IMR-90 (cell line): ENCODE measurements at regions not wholly inside any gene's neighbourhood (a gene's known extent, or its start where the extent isn't known, plus 50 kb on each side); places are given as distances from the start of the nearest gene placed in this dataset.

ENCODE experiments used
- ATAC-seq: fragments of 200-7000 bp; cut with Tn5 transposase; 2 replicates; pipeline ENCODE4 v1.9.1; 2020; ENCODE audit warnings: low read depth, mild to moderate bottlenecking, moderate library complexity
- BruUV-seq: library from RNA; stranded (reverse); fragments of 400-500 nt; replicated peaks from 2 replicates; lab custom pipeline; 2021; lab: Mats Ljungman, UMichigan
- CTCF ChIA-PET: fragments of 300-600 bp; formaldehyde crosslinking; extraction: SDS; loops from one replicate; lab custom pipeline; 2021; ENCODE audit warnings: antibody characterized with exemption; lab: Yijun Ruan, JAX
- POLR2A ChIA-PET: fragments of 300-600 bp; sonication (Branson Sonifier 250); formaldehyde crosslinking; loops from one replicate; lab custom pipeline; 2022; ENCODE audit warnings: antibody characterized with exemption; ENCODE audit not compliant: unreplicated experiment; lab: Charles Lee
- DNase-seq: peaks from one replicate; pipeline ENCODE4 v3.0.0; 2013
- H2AFZ ChIP-seq: replicated peaks from 2 replicates; pipeline ENCODE3; 2013; ENCODE audit warnings: low read length, mild to moderate bottlenecking; ENCODE audit not compliant: poor library complexity
- H2AK5ac ChIP-seq: 2 replicates; pipeline ENCODE4 v1.6.1; 2013; ENCODE audit warnings: low read depth, low read length, inconsistent platforms
- H2AK9ac ChIP-seq: replicated peaks from 2 replicates; pipeline ENCODE3; 2013; ENCODE audit warnings: mild to moderate bottlenecking, low read depth, low read length, moderate library complexity; ENCODE audit not compliant: poor library complexity
- H2BK120ac ChIP-seq: 2 replicates; pipeline ENCODE4 v1.6.1; 2013; ENCODE audit warnings: low read depth, low read length, inconsistent platforms
- H2BK15ac ChIP-seq: 3 replicates; pipeline ENCODE4 v1.6.1; 2013; ENCODE audit warnings: low read depth, low read length, inconsistent platforms
- H2BK20ac ChIP-seq: 2 replicates; pipeline ENCODE4 v1.6.1; 2013; ENCODE audit warnings: low read depth, mild to moderate bottlenecking, inconsistent platforms, low read length, moderate library complexity
- H2BK5ac ChIP-seq: 2 replicates; pipeline ENCODE4 v1.6.1; 2013; ENCODE audit warnings: mild to moderate bottlenecking, low read depth, low read length, inconsistent platforms; ENCODE audit not compliant: poor library complexity, severe bottlenecking
- H3K14ac ChIP-seq: replicated peaks from 2 replicates; pipeline ENCODE4 v1.6.1; 2013; ENCODE audit warnings: low read depth, low read length, inconsistent platforms
- H3K18ac ChIP-seq: 2 replicates; pipeline ENCODE4 v1.6.1; 2013; ENCODE audit warnings: low read depth, low read length, control low read depth
- H3K23ac ChIP-seq: 2 replicates; pipeline ENCODE4 v1.6.1; 2013; ENCODE audit warnings: low read depth, low read length, inconsistent platforms
- H3K27ac ChIP-seq: 2 replicates; pipeline ENCODE4 v1.5.1; 2013; ENCODE audit warnings: mild to moderate bottlenecking, control low read depth, low read length; ENCODE audit not compliant: insufficient read depth
- H3K27me3 ChIP-seq: 2 replicates; pipeline ENCODE4 v1.6.1; 2013; ENCODE audit warnings: low read length; ENCODE audit not compliant: control insufficient read depth, insufficient read depth
- H3K36me3 ChIP-seq: 2 replicates; pipeline ENCODE4 v1.6.1; 2013; ENCODE audit warnings: low read length, mixed read lengths; ENCODE audit not compliant: control insufficient read depth, insufficient read depth
- H3K4ac ChIP-seq: 2 replicates; pipeline ENCODE4 v1.6.1; 2013; ENCODE audit warnings: low read depth, low read length, inconsistent platforms
- H3K4me1 ChIP-seq: 2 replicates; pipeline ENCODE4 v1.6.1; 2013; ENCODE audit warnings: low read length, mixed read lengths; ENCODE audit not compliant: control insufficient read depth, insufficient read depth
- H3K4me2 ChIP-seq: 2 replicates; pipeline ENCODE4 v1.6.1; 2013; ENCODE audit warnings: low read depth, mild to moderate bottlenecking, control low read depth, low read length, moderate library complexity
- H3K4me3 ChIP-seq: 2 replicates; pipeline ENCODE4 v1.5.1; 2013; ENCODE audit warnings: low read depth, mild to moderate bottlenecking, control low read depth, low read length, moderate library complexity; ENCODE audit not compliant: insufficient read depth
- H3K56ac ChIP-seq: 2 replicates; pipeline ENCODE4 v1.6.1; 2013; ENCODE audit warnings: low read length, inconsistent platforms; ENCODE audit not compliant: insufficient read depth; ENCODE audit errors: extremely low read depth
- H3K79me1 ChIP-seq, 2 experiments: 2 replicates each; pipeline ENCODE4 v1.6.1; 2013; ENCODE audit warnings: low read length in 2 of 2, inconsistent platforms in 1 of 2, low read depth in 1 of 2
- H3K9ac ChIP-seq: 2 replicates; pipeline ENCODE4 v1.6.1; 2013; ENCODE audit warnings: low read depth, low read length, control low read depth
- H3K9me1 ChIP-seq: 2 replicates; pipeline ENCODE4 v1.6.1; 2013; ENCODE audit warnings: low read length, inconsistent platforms; ENCODE audit not compliant: insufficient read depth
- H3K9me3 ChIP-seq: 2 replicates; pipeline ENCODE4 v1.6.1; 2013; ENCODE audit warnings: low read length; ENCODE audit not compliant: control insufficient read depth, insufficient read depth
- H4K20me1 ChIP-seq: 2 replicates; pipeline ENCODE4 v1.6.1; 2013; ENCODE audit warnings: low read length, inconsistent platforms; ENCODE audit not compliant: insufficient read depth
- H4K5ac ChIP-seq: 2 replicates; pipeline ENCODE4 v1.6.1; 2013; ENCODE audit warnings: mild to moderate bottlenecking, low read depth, low read length, control low read depth
- H4K8ac ChIP-seq, 2 experiments: 2 replicates each; pipeline ENCODE4 v1.6.1; 2013; ENCODE audit warnings: low read depth in 2 of 2, low read length in 2 of 2, control low read depth in 1 of 2, inconsistent platforms in 1 of 2
- H4K91ac ChIP-seq: 2 replicates; pipeline ENCODE4 v1.6.1; 2013; ENCODE audit warnings: low read depth, low read length, inconsistent platforms; ENCODE audit not compliant: insufficient read depth
- BHLHE40 ChIP-seq: fragments of 150-350 bp; IDR thresholded peaks from 2 replicates; pipeline ENCODE4 v1.6.1; 2016; ENCODE audit warnings: mild to moderate bottlenecking, low read depth, low read length
- CEBPB ChIP-seq: IDR thresholded peaks from 2 replicates; pipeline ENCODE4 v1.6.1; 2012; ENCODE audit warnings: low read depth, low read length, improper control_type of control experiment
- CHD1 ChIP-seq: IDR thresholded peaks from 2 replicates; pipeline ENCODE4 v1.6.1; 2012; ENCODE audit warnings: low read depth, low read length, improper control_type of control experiment
- FOS ChIP-seq: fragments of 150-350 bp; IDR thresholded peaks from 2 replicates; pipeline ENCODE4 v1.6.1; 2016; ENCODE audit warnings: low read depth, low read length
- MAFK ChIP-seq: IDR thresholded peaks from 2 replicates; pipeline ENCODE4 v1.6.1; 2012; ENCODE audit warnings: low read depth, low read length, improper control_type of control experiment
- MAZ ChIP-seq: IDR thresholded peaks from 2 replicates; pipeline ENCODE4 v1.6.1; 2012; ENCODE audit warnings: low read depth, mild to moderate bottlenecking, low read length, improper control_type of control experiment, moderate library complexity, borderline replicate concordance
- MXI1 ChIP-seq: IDR thresholded peaks from 2 replicates; pipeline ENCODE4 v1.6.1; 2012; ENCODE audit warnings: low read depth, mild to moderate bottlenecking, low read length, moderate library complexity, borderline replicate concordance
- NFE2L2 ChIP-seq: fragments of 150-350 bp; IDR thresholded peaks from 2 replicates; pipeline ENCODE4 v1.6.1; 2016; ENCODE audit warnings: low read depth, mild to moderate bottlenecking, low read length
- POLR2A ChIP-seq: IDR thresholded peaks from 2 replicates; pipeline ENCODE4 v1.6.1; 2012; ENCODE audit warnings: mild to moderate bottlenecking, low read depth, low read length
- RAD21 ChIP-seq: IDR thresholded peaks from 2 replicates; pipeline ENCODE4 v1.6.1; 2012; ENCODE audit warnings: low read length, improper control_type of control experiment
- RCOR1 ChIP-seq: IDR thresholded peaks from 2 replicates; pipeline ENCODE4 v1.6.1; 2012; ENCODE audit warnings: mild to moderate bottlenecking, low read length, improper control_type of control experiment; ENCODE audit not compliant: insufficient replicate concordance
- RFX5 ChIP-seq: IDR thresholded peaks from 2 replicates; pipeline ENCODE4 v1.8.0; 2012; ENCODE audit warnings: low read depth, mild to moderate bottlenecking, low read length, moderate library complexity
- SMC3 ChIP-seq: fragments of 150-350 bp; IDR thresholded peaks from 2 replicates; pipeline ENCODE4 v1.6.1; 2016; ENCODE audit warnings: low read depth, mild to moderate bottlenecking, antibody characterized with exemption, low read length, moderate library complexity
- WGBS, 2 experiments: methylation state at CpG; one replicate each; pipeline versions ENCODE4 v1.1.5 to v1.1.7; 2013; ENCODE audit warnings: missing lambda C conversion rate in 2 of 2; ENCODE audit not compliant: insufficient read length in 1 of 2; ENCODE audit errors: extremely low coverage in 2 of 2; 5-methylcytosine and 5-hydroxymethylcytosine counted together
- dilution Hi-C: fragments of 300-500 bp; cut with HindIII; formaldehyde crosslinking; loops from one replicate; pipeline ENCODE4 v1.14.3; 2018; ENCODE audit warnings: low sequenced_read_pairs; ENCODE audit not compliant: unreplicated experiment
- in situ Hi-C: fragments of 300-500 bp; cut with MboI; formaldehyde crosslinking; loops from 3 replicates; pipeline ENCODE4 v1.14.3; 2019; ENCODE audit warnings: low sequenced_read_pairs, inconsistent platforms, mixed read lengths
- intact Hi-C: fragments of 100-400 bp; cut with micrococcal nuclease; formaldehyde crosslinking; loops from 2 replicates; pipeline ENCODE4 v1.10.0; 2022
- TF ChIP-seq, protein P1 (sequence below): fragments of 150-350 bp; IDR thresholded peaks from 2 replicates; pipeline ENCODE4 v1.6.1; 2017; ENCODE audit warnings: mild to moderate bottlenecking, antibody characterized with exemption, low read length, low read depth
- TF ChIP-seq, protein P2 (sequence below): conservative IDR thresholded peaks from 2 replicates; pipeline ENCODE4 v1.5.1; 2012; ENCODE audit warnings: mild to moderate bottlenecking, low read depth, low read length, improper control_type of control experiment
- TF ChIP-seq, protein P3 (sequence below): fragments of 150-350 bp; IDR thresholded peaks from 2 replicates; pipeline ENCODE4 v1.6.1; 2016; ENCODE audit warnings: low read depth, mild to moderate bottlenecking, low read length, moderate library complexity, borderline replicate concordance

DNA sequence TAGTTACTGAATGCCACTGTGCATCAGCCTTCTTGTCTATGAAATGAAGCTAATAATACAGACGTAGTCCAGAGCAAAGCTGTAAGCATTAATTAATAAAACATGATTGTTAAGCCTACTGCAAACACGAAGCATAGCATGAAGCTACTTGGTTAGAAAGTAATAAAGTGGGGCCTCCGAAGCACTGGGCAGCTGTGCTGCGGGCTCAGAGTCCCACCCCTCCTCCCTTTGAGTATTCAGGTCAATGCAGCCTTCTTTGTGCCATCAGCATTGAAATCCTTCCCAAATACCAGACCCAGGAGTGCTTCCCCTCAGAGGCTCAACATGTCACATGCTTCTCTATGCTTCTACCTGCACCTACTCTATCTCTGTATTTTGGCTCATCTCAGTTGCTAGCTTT lies 1112.6 kb downstream of the IGSF11 start:
- H2AK5ac ChIP-seq: no peak overlapping the region
- CTCF ChIA-PET: no interaction called here
- no peak overlapping the region for H3K4me3 ChIP-seq
- no peak overlapping the region for H3K56ac ChIP-seq
- H3K36me3 ChIP-seq: 0 out of 2 replicates have a peak, but pooled peaks cover 2% of the 10 kb centered on the region
- H2BK120ac ChIP-seq: no peak overlapping the region
- H3K27me3 ChIP-seq: no peaks in the 10 kb centered on the region
- no CpG with 5 or more reads among the region's 4 CpGs for WGBS, 2 experiments
- no peak for DNase-seq
- dilution Hi-C loops (no loop called here), in situ Hi-C loops (no loop called here), intact Hi-C loops (no loop called here)
- no peak overlapping the region for H4K8ac ChIP-seq
- no peak overlapping the region for H2AFZ ChIP-seq
- H4K5ac ChIP-seq: no peak overlapping the region
- no peak for TF ChIP-seq CEBPB
- TF ChIP-seq, protein P1, sequence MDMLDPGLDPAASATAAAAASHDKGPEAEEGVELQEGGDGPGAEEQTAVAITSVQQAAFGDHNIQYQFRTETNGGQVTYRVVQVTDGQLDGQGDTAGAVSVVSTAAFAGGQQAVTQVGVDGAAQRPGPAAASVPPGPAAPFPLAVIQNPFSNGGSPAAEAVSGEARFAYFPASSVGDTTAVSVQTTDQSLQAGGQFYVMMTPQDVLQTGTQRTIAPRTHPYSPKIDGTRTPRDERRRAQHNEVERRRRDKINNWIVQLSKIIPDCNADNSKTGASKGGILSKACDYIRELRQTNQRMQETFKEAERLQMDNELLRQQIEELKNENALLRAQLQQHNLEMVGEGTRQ: no peak
- TF ChIP-seq FOS: no peak
- TF ChIP-seq MXI1: no peak
- TF ChIP-seq SMC3: no peak
- no peak for TF ChIP-seq RFX5
- TF ChIP-seq, protein P2, sequence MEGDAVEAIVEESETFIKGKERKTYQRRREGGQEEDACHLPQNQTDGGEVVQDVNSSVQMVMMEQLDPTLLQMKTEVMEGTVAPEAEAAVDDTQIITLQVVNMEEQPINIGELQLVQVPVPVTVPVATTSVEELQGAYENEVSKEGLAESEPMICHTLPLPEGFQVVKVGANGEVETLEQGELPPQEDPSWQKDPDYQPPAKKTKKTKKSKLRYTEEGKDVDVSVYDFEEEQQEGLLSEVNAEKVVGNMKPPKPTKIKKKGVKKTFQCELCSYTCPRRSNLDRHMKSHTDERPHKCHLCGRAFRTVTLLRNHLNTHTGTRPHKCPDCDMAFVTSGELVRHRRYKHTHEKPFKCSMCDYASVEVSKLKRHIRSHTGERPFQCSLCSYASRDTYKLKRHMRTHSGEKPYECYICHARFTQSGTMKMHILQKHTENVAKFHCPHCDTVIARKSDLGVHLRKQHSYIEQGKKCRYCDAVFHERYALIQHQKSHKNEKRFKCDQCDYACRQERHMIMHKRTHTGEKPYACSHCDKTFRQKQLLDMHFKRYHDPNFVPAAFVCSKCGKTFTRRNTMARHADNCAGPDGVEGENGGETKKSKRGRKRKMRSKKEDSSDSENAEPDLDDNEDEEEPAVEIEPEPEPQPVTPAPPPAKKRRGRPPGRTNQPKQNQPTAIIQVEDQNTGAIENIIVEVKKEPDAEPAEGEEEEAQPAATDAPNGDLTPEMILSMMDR: no peak
- TF ChIP-seq, protein P3, sequence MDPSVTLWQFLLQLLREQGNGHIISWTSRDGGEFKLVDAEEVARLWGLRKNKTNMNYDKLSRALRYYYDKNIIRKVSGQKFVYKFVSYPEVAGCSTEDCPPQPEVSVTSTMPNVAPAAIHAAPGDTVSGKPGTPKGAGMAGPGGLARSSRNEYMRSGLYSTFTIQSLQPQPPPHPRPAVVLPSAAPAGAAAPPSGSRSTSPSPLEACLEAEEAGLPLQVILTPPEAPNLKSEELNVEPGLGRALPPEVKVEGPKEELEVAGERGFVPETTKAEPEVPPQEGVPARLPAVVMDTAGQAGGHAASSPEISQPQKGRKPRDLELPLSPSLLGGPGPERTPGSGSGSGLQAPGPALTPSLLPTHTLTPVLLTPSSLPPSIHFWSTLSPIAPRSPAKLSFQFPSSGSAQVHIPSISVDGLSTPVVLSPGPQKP: no peak
- TF ChIP-seq CHD1: no peak
- no peak for TF ChIP-seq MAZ
- TF ChIP-seq POLR2A: no peak
- TF ChIP-seq BHLHE40: no peak
- TF ChIP-seq RCOR1: no peak
- TF ChIP-seq RAD21: no peak
- TF ChIP-seq MAFK: no peak
- no peak for TF ChIP-seq NFE2L2
- no peaks in the 10 kb centered on the region for H3K4me1 ChIP-seq
- no peaks in the 10 kb centered on the region; a peak in 1 of 4 replicates for H3K79me1 ChIP-seq
- H2BK15ac ChIP-seq: no peak overlapping the region
- no peaks in the 10 kb centered on the region for H4K20me1 ChIP-seq
- POLR2A ChIA-PET: no interaction called here
- ATAC-seq: no peak
- no peak overlapping the region for H4K91ac ChIP-seq
- H3K4me2 ChIP-seq: no peak overlapping the region
- H3K27ac ChIP-seq: no peak overlapping the region
- no peak overlapping the region for H2BK5ac ChIP-seq
- no TSS peak for BruUV-seq
- no peak overlapping the region for H2AK9ac ChIP-seq
- H3K14ac ChIP-seq: no peak overlapping the region
- H3K18ac ChIP-seq: no peak overlapping the region
- H2BK20ac ChIP-seq: no peak overlapping the region
- H3K4ac ChIP-seq: no peak overlapping the region
- H3K9me3 ChIP-seq: no peaks in the 10 kb centered on the region
- no peak overlapping the region for H3K9ac ChIP-seq
- H3K23ac ChIP-seq: no peak overlapping the region
- H3K9me1 ChIP-seq: no peaks in the 10 kb centered on the region
